Lower leg skin (tissue), 3 donors: ENCODE measurements at regions not wholly inside any gene's neighbourhood (a gene's known extent, or its start where the extent isn't known, plus 50 kb on each side); places are given as distances from the start of the nearest gene placed in this dataset.

Source experiments
- POLR2A ChIP-seq, 2 donors: fragments of 450-650 bp; IDR thresholded peaks; one replicate each; pipeline ENCODE4 v1.6.1; 2016 to 2017; ENCODE audit warnings: antibody characterized with exemption in 2 of 2, mild to moderate bottlenecking in 1 of 2, moderate library complexity in 1 of 2
- TF ChIP-seq, protein P1 (sequence below), 3 donors: fragments of 450-650 bp; IDR thresholded peaks; one replicate each; pipeline ENCODE4 v1.5.1; 2016; ENCODE audit warnings: antibody characterized with exemption in 3 of 3, mild to moderate bottlenecking in 3 of 3, moderate library complexity in 2 of 3

DNA sequence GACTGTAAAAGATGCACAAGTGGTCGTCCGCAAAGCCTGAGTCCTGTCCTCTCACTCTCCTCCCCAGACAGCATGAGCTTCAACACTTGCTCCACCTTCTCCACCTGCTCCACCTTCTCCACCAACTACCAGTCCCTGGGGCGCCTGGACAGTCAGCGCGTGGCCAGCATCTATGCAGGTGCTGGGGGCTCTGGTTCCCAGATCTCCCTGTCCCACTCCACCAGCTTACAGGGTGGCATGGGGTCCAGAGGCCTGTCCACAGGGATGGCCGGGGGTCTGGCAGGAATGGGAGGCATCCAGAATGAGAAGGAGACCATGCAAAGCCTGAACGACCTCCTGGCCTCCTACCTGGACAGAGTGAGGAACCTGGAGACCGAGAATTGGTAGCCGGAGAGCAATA, 162.2 kb upstream of the NT5E start:
- TF ChIP-seq, protein P1, sequence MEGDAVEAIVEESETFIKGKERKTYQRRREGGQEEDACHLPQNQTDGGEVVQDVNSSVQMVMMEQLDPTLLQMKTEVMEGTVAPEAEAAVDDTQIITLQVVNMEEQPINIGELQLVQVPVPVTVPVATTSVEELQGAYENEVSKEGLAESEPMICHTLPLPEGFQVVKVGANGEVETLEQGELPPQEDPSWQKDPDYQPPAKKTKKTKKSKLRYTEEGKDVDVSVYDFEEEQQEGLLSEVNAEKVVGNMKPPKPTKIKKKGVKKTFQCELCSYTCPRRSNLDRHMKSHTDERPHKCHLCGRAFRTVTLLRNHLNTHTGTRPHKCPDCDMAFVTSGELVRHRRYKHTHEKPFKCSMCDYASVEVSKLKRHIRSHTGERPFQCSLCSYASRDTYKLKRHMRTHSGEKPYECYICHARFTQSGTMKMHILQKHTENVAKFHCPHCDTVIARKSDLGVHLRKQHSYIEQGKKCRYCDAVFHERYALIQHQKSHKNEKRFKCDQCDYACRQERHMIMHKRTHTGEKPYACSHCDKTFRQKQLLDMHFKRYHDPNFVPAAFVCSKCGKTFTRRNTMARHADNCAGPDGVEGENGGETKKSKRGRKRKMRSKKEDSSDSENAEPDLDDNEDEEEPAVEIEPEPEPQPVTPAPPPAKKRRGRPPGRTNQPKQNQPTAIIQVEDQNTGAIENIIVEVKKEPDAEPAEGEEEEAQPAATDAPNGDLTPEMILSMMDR (IDR thresholded peaks at IDR 0.05) = no peak
- TF ChIP-seq POLR2A (IDR thresholded peaks at IDR 0.05) = no peak
